ENCODE measurements at regions not wholly inside any gene's neighbourhood (a gene's known extent, or its start where the extent isn't known, plus 50 kb on each side); places are given as distances from the start of the nearest gene placed in this dataset.
A peak's percentile ranks its signal among the peaks of the same experiment; 100 is the strongest.
"Not testable (repeated sequence)": the region's sequence is repeated elsewhere in the genome, so short reads cannot be mapped to it uniquely, and the experiment has no call there.

GRCh38 chr5:74971947-74972460 lies 80.4 kb downstream of the GCNT4 start:
- peak overlapping the region; percentile 71 for H3K27ac ChIP-seq
- TF ChIP-seq, protein P1, sequence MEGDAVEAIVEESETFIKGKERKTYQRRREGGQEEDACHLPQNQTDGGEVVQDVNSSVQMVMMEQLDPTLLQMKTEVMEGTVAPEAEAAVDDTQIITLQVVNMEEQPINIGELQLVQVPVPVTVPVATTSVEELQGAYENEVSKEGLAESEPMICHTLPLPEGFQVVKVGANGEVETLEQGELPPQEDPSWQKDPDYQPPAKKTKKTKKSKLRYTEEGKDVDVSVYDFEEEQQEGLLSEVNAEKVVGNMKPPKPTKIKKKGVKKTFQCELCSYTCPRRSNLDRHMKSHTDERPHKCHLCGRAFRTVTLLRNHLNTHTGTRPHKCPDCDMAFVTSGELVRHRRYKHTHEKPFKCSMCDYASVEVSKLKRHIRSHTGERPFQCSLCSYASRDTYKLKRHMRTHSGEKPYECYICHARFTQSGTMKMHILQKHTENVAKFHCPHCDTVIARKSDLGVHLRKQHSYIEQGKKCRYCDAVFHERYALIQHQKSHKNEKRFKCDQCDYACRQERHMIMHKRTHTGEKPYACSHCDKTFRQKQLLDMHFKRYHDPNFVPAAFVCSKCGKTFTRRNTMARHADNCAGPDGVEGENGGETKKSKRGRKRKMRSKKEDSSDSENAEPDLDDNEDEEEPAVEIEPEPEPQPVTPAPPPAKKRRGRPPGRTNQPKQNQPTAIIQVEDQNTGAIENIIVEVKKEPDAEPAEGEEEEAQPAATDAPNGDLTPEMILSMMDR (conservative IDR thresholded peaks at IDR 0.05): no peak

DNA sequence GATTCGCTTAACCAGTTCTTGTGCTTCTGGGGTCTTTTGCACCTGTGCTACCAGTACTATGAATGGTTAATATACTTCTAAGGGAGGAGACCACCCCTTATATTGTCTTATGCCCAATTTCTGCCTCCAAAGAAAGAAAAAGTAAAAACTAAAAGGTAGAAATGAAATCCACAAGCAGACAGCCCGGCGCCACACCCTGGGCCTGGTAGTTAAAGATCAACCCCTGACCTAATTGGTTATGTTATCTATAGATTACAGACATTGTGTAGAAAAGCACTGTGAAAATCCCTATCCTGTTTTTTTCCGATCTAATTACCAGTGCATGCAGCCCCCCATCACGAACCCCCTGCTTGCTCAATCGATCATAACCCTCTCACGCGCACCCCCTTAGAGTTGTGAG lies 81.5 kb downstream of the GCNT4 start:
- not testable (repeated sequence) for H3K27ac ChIP-seq

- H3K27ac ChIP-seq: no peak overlapping the region
- TF ChIP-seq, protein P1 (conservative IDR thresholded peaks at IDR 0.05): no peak
These were observed 82.6 kb downstream of the GCNT4 start for GRCh38 chr5:74969726-74970125.

DNA sequence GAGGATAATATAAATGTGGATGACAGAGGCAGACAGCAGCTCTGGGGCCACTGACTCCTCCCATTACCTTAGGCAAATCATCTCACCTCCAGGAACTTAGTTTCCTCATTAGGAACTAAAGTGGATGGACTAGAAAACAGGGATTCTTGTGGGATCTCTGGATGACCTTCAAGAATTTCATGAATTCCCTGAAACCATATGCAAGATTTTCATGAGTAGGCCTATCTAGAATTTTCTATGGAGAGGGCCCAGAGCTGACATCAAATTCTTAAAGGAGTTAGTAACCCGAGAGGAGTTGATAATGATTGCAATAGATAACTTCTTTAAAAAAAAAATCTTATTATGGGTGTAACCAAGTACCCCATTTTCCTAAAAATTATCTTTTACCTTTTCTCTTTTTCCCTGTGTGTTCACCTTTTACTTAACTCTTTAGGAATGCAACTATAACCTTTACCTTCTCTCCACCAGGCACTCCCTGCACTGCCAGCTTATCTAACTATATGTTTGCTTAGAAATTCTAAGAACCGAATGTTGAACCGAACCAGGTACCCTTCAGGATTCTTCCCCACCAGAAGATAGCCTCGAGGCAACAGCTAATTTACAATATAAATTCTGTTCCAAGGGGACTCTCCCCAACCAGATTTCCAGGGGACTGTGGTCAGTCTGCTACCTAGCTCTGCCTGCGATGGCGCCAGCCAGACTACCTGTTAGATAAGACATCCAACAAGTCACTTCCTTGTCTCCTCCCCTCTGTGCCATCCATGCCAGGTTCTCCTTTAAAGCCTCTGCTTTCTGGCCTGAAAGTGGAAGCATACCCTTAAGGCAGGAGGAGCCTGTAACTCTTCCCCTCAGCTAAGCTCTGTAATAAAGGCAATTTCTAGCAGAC lies 86.0 kb downstream of the GCNT4 start:
- no peak overlapping the region for H3K27ac ChIP-seq
- TF ChIP-seq, protein P1 (conservative IDR thresholded peaks at IDR 0.05): no peak

GRCh38 chr5:74963407-74963806 lies 89.0 kb downstream of the GCNT4 start:
- no peak overlapping the region for H3K27ac ChIP-seq
- TF ChIP-seq, protein P1 (conservative IDR thresholded peaks at IDR 0.05): no peak

DNA sequence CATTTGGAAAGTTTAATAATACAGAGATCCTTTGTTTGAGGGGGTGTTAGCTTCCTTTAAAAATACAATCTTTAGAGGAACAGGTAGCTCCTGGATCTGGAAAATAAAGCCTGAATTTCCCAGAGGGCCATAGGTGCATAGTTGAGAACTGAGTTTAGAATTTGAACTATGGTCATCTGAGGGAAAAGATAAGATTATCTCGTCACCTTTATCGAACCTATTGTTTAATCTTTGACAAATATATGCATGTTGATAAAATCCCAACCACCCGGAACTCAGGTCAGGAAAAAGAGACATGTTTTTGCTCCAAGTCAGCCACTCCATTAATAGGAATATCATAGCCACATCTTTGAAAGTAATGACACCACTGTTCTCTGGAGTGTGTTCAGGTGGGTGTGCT lies 91.7 kb upstream of the FAM169A start:
- TF ChIP-seq, protein P1 (conservative IDR thresholded peaks at IDR 0.05): no peak
- H3K27ac ChIP-seq: no peak overlapping the region

DNA sequence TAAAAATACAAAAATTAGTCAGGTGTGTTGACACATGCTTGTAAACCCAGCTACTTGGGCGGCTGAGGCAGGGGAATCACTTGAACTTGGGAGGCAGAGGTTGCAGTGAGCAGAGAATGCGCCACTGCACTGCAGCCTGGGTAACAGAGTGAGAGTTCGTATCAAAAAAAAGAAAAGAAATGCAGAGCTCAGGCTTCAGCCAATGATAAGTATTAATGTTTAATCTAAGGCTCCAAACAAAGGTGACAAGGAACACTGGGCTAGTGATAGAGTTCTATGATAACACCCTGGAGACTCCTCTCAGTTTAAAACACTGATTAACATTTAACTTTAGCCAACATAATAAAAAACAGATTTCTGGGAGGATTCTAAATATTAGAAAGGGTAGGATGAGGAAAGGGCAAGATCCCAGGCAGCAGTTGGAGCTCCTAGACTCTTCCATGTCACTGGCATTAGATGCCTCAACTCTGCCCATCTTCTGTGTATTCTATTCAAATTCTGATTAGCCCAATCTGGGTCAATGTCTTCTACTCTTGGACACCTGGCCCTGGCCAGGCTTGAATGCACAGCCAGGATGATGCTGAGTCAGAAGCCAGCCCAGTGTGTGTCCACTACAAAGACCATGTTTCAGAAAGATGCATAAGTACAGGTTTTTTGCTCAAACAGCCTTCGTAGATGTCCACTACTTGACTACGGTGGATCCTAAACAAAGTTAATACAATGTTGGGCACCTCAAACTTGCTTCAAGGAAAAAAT lies 91.0 kb upstream of the FAM169A start:
- TF ChIP-seq, protein P1 (conservative IDR thresholded peaks at IDR 0.05): no peak
- H3K27ac ChIP-seq: no peak overlapping the region
